Gastrocnemius medialis (tissue), 4 donors: ENCODE measurements at regions not wholly inside any gene's neighbourhood (a gene's known extent, or its start where the extent isn't known, plus 50 kb on each side); places are given as distances from the start of the nearest gene placed in this dataset.
"Not testable (repeated sequence)": the region's sequence is repeated elsewhere in the genome, so short reads cannot be mapped to it uniquely, and the experiment has no call there.

Experiments
- ATAC-seq, 2 donors: fragments of 150-250 bp; one replicate each; pipeline ENCODE4 v1.9.1; 2016
- DNase-seq, 2 donors: peaks; one replicate each; pipeline ENCODE4 v3.0.0-alpha.2; 2019
- H3K27ac ChIP-seq, 4 donors: fragments of 200-600 bp; sonication (generic); 1 replicate in 1 of 4; 2 replicates in 3 of 4; pipeline ENCODE4 v1.5.1; 2016 to 2018; ENCODE audit warnings: mild to moderate bottlenecking in 2 of 4, moderate library complexity in 1 of 4
- H3K27me3 ChIP-seq, 3 donors: fragments of 200-600 bp; sonication (generic) in 2 of 3; 1 replicate in 1 of 3; 2 replicates in 2 of 3; pipeline versions ENCODE4 v1.5.1 to v1.6.0; 2016 to 2019; ENCODE audit warnings: mild to moderate bottlenecking in 1 of 3, moderate library complexity in 1 of 3
- H3K36me3 ChIP-seq, 2 donors: fragments of 200-600 bp; sonication (generic) in 1 of 2; one replicate each; pipeline ENCODE4 v1.5.1; 2017 to 2018
- H3K4me1 ChIP-seq, 2 donors: fragments of 200-600 bp; sonication (generic) in 1 of 2; one replicate each; pipeline ENCODE4 v1.5.1; 2016 to 2017; ENCODE audit warnings: mild to moderate bottlenecking in 2 of 2
- H3K4me3 ChIP-seq, 4 donors: fragments of 200-600 bp; sonication (generic) in 3 of 4; 1 replicate in 1 of 4; 2 replicates in 3 of 4; pipeline ENCODE4 v1.5.1; 2016 to 2019; ENCODE audit warnings: mild to moderate bottlenecking in 2 of 4
- H3K9me3 ChIP-seq, 3 donors: fragments of 200-600 bp; sonication (generic) in 2 of 3; 1 replicate in 1 of 3; 2 replicates in 2 of 3; pipeline ENCODE4 v1.5.1; 2016 to 2019
- CTCF ChIP-seq, 5 experiments: fragments of 450-650 bp in 3 of 5; fragments of 200-600 bp in 2 of 5; sonication (generic) in 2 of 5; IDR thresholded peaks in 4 of 5; conservative IDR thresholded peaks in 1 of 5; 1 replicate in 4 of 5; 2 replicates in 1 of 5; pipeline ENCODE4 v1.5.1; 2016 to 2019; ENCODE audit warnings: antibody characterized with exemption in 5 of 5, mild to moderate bottlenecking in 3 of 5, moderate library complexity in 3 of 5
- POLR2A ChIP-seq, 2 donors: fragments of 450-650 bp; IDR thresholded peaks; one replicate each; pipeline ENCODE4 v1.6.1; 2017; ENCODE audit warnings: antibody characterized with exemption in 2 of 2, mild to moderate bottlenecking in 2 of 2, moderate library complexity in 2 of 2
- in situ Hi-C, 4 donors: fragments of 200-750 bp; cut with MboI; loops; one replicate each; pipeline versions ENCODE4 v1.15.0 to v1.8.0; 2017; ENCODE audit warnings: low sequenced_read_pairs in 4 of 4
- intact Hi-C: fragments of 100-400 bp; cut with DNase I; formaldehyde crosslinking; loops from one replicate; pipeline ENCODE4 v1.15.1; 2023; ENCODE audit warnings: low total_unique reads

GRCh38 chr6:144664947-144665346 lies 379.8 kb downstream of the UTRN start:
- Histone ChIP-seq H3K36me3 (no peaks in the 10 kb centered on the region), H3K27ac (no peak overlapping the region), H3K4me1 (no peaks in the 10 kb centered on the region), H3K27me3 (no peaks in the 10 kb centered on the region), H3K4me3 (no peak overlapping the region), H3K9me3 (no peaks in the 10 kb centered on the region)
- DNase-seq (no peak), ATAC-seq (no peak)
- in situ Hi-C loops (no loop called here), intact Hi-C loops (no loop called here)
- TF ChIP-seq POLR2A (IDR thresholded peaks at IDR 0.05) (no peak), CTCF (IDR thresholded peaks at IDR 0.05 in 4 of 5, conservative IDR thresholded peaks at IDR 0.05 in 1 of 5) (no peak)

GRCh38 chr6:144665932-144666450 lies 380.9 kb downstream of the UTRN start:
- Histone ChIP-seq H3K27me3 (no peaks in the 10 kb centered on the region), H3K27ac (no peak overlapping the region), H3K4me1 (no peaks in the 10 kb centered on the region), H3K4me3 (no peak overlapping the region), H3K36me3 (no peaks in the 10 kb centered on the region), H3K9me3 (peaks cover 0 to 7% (median 0%) of the 10 kb centered on the region in 3 donors)
- no peak for TF ChIP-seq CTCF (IDR thresholded peaks at IDR 0.05 in 4 of 5, conservative IDR thresholded peaks at IDR 0.05 in 1 of 5)
- TF ChIP-seq POLR2A (IDR thresholded peaks at IDR 0.05), result no peak
- intact Hi-C loops (no loop called here), in situ Hi-C loops (no loop called here)
- ATAC-seq (no peak), DNase-seq (no peak)

DNA sequence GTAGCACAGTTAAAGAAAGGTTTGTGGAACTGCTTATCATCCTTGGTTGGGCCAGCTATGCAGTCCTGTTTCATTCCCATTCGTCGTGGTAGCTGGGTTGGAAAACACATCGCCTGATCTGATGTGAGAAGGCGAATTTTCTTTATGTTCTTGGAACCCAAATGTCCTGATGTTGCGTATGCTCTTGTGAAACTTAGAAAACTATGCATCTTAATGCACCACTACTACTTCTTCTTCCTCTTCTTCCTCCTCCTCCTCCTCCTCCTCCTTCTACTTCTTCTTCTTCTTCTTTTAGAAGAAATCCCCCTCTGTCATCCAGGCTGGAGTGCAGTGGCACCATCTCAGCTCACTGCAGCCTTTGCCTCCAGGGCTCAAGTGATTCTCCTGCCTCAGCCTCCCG lies 381.6 kb downstream of the UTRN start:
- H3K27ac ChIP-seq, result no peak overlapping the region
- H3K4me3 ChIP-seq, result no peak overlapping the region
- H3K27me3 ChIP-seq, result no peaks in the 10 kb centered on the region
- no peaks in the 10 kb centered on the region for H3K4me1 ChIP-seq
- TF ChIP-seq CTCF (IDR thresholded peaks at IDR 0.05 in 4 of 5, conservative IDR thresholded peaks at IDR 0.05 in 1 of 5) (no peak), POLR2A (IDR thresholded peaks at IDR 0.05) (no peak)
- intact Hi-C loops, result no loop called here
- DNase-seq (no peak), ATAC-seq (no peak)
- H3K36me3 ChIP-seq, result no peaks in the 10 kb centered on the region
- in situ Hi-C loops, result no loop called here
- H3K9me3 ChIP-seq, result peaks cover 0 to 13% (median 3%) of the 10 kb centered on the region in 3 donors

DNA sequence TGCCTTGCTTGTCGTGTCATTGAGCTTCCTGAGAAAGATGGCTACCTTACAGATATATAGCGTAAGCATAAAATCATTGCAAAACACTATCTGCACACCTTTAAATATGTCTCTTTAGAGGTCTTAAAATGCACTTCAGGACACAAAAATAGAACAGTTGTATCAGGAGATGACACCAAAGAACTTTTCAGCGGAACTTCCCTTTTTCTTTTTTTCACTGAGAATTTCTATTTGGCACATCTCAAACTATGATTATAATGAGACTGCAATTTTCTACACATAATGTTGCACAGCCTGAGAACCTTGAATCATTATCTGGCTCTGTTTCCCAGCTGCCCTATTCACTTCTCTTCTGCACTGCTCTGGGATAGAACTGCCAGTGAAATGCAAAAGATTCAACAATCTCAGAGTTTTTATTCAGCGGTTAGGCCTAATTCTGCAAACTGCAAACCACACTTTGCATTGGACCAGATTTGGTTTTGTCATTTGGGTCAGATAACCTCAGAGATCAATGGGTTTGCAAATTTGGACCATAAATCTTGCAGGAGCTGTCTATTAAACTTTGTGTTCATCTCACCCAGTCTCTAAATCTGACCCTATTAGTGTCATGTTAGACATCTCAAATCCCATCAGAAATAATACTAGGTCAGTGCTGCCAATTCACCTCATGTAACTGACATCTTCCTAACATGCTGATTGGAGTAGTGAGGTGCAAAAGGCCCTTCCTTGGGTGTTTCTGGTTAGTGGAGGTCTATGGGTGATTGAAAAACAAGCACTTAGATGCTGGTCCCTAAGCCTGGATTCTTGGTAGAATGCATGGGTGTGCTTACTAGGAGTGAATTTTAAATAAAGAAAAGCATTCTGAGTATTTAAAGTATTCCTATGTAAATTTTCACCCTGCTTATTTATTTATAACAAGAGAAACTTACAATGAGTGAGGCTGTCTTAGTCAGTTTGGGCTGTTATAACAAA lies 382.7 kb downstream of the UTRN start:
- in situ Hi-C loops, result no loop called here

DNA sequence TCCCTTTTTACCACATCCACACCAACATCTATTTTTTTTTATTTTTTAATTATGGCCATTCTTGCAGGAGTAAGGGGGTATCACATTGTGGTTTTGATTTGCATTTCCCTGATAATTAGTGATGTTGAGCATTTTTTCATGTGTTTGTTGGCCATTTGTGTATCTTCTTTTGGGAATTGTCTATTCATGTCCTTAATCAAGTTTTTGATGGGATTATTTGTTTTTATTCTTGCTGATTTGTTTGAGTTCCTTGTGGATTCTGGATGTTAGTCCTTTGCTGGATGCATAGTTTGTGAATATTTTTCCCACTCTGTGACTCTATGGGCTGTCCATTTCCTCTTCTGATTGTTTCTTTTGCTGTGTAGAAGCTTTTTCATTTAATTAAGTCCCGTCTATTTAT lies 385.1 kb downstream of the UTRN start:
- H3K4me1 ChIP-seq, ATAC-seq, H3K4me3 ChIP-seq, in situ Hi-C loops, H3K27me3 ChIP-seq, H3K27ac ChIP-seq, DNase-seq, H3K36me3 ChIP-seq, intact Hi-C loops: not testable (repeated sequence)
- peaks cover 0 to 13% (median 3%) of the 10 kb centered on the region in 3 donors for H3K9me3 ChIP-seq

More for the DNA sequence above, 382.7 kb downstream of the UTRN start:
- no peak for ATAC-seq
- Histone ChIP-seq H3K9me3 (peaks cover 0 to 13% (median 3%) of the 10 kb centered on the region in 3 donors), H3K27ac (no peak overlapping the region), H3K36me3 (no peaks in the 10 kb centered on the region), H3K4me1 (no peaks in the 10 kb centered on the region), H3K27me3 (no peaks in the 10 kb centered on the region), H3K4me3 (no peak overlapping the region)
- no peak for DNase-seq
- TF ChIP-seq POLR2A (IDR thresholded peaks at IDR 0.05), result no peak
- no peak for TF ChIP-seq CTCF (IDR thresholded peaks at IDR 0.05 in 4 of 5, conservative IDR thresholded peaks at IDR 0.05 in 1 of 5)
- intact Hi-C loops, result no loop called here
